HG03175 (cell line): ENCODE measurements at regions not wholly inside any gene's neighbourhood (a gene's known extent, or its start where the extent isn't known, plus 50 kb on each side); places are given as distances from the start of the nearest gene placed in this dataset.

Experiments
- ATAC-seq: cut with Tn5 transposase; IDR thresholded peaks from one replicate; pipeline ENCODE4 v1.9.1; 2021; ENCODE audit warnings: mild to moderate bottlenecking, moderate library complexity; ENCODE audit not compliant: unreplicated experiment

GRCh38 chr13:99053636-99054233, 75.9 kb upstream of the DOCK9 start:
- ATAC-seq = no peak

- ATAC-seq = no peak
Observed at GRCh38 chr13:99055281-99055680, 77.4 kb upstream of the DOCK9 start.

- no peak for ATAC-seq
Observed at GRCh38 chr13:99055735-99056134, 77.9 kb upstream of the DOCK9 start.

GRCh38 chr13:99056381-99057014, 78.6 kb upstream of the DOCK9 start:
- ATAC-seq = no peak

GRCh38 chr13:99057310-99057975, 79.6 kb upstream of the DOCK9 start:
- ATAC-seq = no peak

- ATAC-seq = no peak
Observed at GRCh38 chr13:99058527-99059495, 80.9 kb upstream of the DOCK9 start.

- no peak for ATAC-seq
Observed at GRCh38 chr13:99059498-99060075, 81.7 kb upstream of the DOCK9 start.

- ATAC-seq = no peak
Observed at GRCh38 chr13:99061411-99061810, 83.5 kb upstream of the DOCK9 start.

- ATAC-seq = no peak
Observed at GRCh38 chr13:99062593-99062992, 84.7 kb upstream of the DOCK9 start.

- ATAC-seq = no peak
Observed at GRCh38 chr13:99063178-99063577, 85.3 kb upstream of the DOCK9 start.

- no peak for ATAC-seq
Observed at GRCh38 chr13:99063952-99064351, 86.1 kb upstream of the DOCK9 start.

GRCh38 chr13:99064624-99065234, 86.9 kb upstream of the DOCK9 start:
- no peak for ATAC-seq

GRCh38 chr13:99065235-99066015, 87.6 kb upstream of the DOCK9 start:
- no peak for ATAC-seq

GRCh38 chr13:99066219-99066618, 88.4 kb upstream of the DOCK9 start:
- no peak for ATAC-seq

GRCh38 chr13:99067159-99067985, 89.5 kb upstream of the DOCK9 start:
- ATAC-seq = no peak

GRCh38 chr13:99071211-99071610, 93.3 kb upstream of the DOCK9 start:
- ATAC-seq = no peak

- no peak for ATAC-seq
Observed at GRCh38 chr13:99071666-99072065, 93.8 kb upstream of the DOCK9 start.

GRCh38 chr13:99072356-99072755, 94.5 kb upstream of the DOCK9 start:
- ATAC-seq = no peak

GRCh38 chr13:99072941-99073340, 95.1 kb upstream of the DOCK9 start:
- no peak for ATAC-seq
